ENCODE measurements at regions not wholly inside any gene's neighbourhood (a gene's known extent, or its start where the extent isn't known, plus 50 kb on each side); places are given as distances from the start of the nearest gene placed in this dataset.

DNA sequence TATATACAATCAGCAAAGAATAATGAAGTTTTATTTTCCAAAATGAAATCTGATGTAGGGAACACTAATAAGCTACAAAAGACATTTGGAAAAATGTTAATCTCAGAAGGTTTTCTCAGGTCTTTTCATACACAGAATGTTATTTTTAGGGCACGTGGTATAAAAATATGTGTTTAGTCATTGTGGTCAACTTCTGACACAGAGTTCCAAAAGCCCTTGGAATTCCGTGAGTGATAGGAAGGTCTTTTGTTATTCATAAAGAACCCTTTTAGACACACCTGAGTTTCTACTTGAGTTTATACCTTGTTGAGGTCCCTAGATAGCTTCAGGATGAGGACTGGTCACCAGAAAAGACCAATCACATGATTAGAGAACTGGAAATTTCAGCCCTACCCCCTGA, 277.6 kb upstream of the NCAM2 start:
- Histone ChIP-seq H3K4me3 (no peak overlapping the region), H3K36me3 (no peaks in the 10 kb centered on the region), H3K27ac (no peak overlapping the region), H3K4me1 (no peaks in the 10 kb centered on the region), H3K9me3 (peaks cover 0 to 6% (median 0%) of the 10 kb centered on the region in 3 donors), H3K27me3 (no peaks in the 10 kb centered on the region)
- ATAC-seq = no peak
- WGBS, 2 donors (ENCODE audit: low coverage in 1 of 2) = 75 to 76% methylated on average over 2 of the region's 2 CpGs
- TF ChIP-seq, protein P1, sequence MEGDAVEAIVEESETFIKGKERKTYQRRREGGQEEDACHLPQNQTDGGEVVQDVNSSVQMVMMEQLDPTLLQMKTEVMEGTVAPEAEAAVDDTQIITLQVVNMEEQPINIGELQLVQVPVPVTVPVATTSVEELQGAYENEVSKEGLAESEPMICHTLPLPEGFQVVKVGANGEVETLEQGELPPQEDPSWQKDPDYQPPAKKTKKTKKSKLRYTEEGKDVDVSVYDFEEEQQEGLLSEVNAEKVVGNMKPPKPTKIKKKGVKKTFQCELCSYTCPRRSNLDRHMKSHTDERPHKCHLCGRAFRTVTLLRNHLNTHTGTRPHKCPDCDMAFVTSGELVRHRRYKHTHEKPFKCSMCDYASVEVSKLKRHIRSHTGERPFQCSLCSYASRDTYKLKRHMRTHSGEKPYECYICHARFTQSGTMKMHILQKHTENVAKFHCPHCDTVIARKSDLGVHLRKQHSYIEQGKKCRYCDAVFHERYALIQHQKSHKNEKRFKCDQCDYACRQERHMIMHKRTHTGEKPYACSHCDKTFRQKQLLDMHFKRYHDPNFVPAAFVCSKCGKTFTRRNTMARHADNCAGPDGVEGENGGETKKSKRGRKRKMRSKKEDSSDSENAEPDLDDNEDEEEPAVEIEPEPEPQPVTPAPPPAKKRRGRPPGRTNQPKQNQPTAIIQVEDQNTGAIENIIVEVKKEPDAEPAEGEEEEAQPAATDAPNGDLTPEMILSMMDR (IDR thresholded peaks at IDR 0.05) = no peak
- TF ChIP-seq POLR2A (IDR thresholded peaks at IDR 0.05) = no peak
- TF ChIP-seq EP300 (IDR thresholded peaks at IDR 0.05) = no peak
- no peak for TF ChIP-seq POLR2AphosphoS5 (IDR thresholded peaks at IDR 0.05)

DNA sequence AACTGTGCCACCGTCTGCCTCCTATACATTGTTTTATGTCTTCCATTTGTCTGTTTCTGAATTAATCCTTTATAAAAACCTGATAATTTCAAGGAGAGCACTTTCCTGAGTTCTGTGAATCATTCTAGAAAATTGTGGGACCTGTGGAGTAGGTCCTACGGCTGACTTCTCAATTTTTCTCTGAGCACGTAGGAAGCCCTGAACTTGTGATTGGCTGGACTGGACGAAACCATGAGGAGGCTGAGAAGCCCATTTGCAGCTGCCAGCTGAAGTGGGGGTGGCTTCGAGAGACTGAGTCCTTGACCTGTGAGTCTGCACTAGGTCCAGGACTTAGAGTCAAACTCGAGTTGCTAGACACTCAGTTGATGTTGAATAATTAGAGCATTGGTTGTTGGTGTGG, 277.1 kb upstream of the NCAM2 start:
- Histone ChIP-seq H3K4me3 (no peak overlapping the region), H3K36me3 (no peaks in the 10 kb centered on the region), H3K4me1 (no peaks in the 10 kb centered on the region), H3K27me3 (no peaks in the 10 kb centered on the region), H3K9me3 (peaks cover 0 to 6% (median 0%) of the 10 kb centered on the region in 3 donors), H3K27ac (no peak overlapping the region)
- no peak for ATAC-seq
- TF ChIP-seq, protein P1 (IDR thresholded peaks at IDR 0.05) = no peak
- TF ChIP-seq POLR2A (IDR thresholded peaks at IDR 0.05) (no peak), EP300 (IDR thresholded peaks at IDR 0.05) (no peak), POLR2AphosphoS5 (IDR thresholded peaks at IDR 0.05) (no peak)
- 90 to 96% methylated on average over 2 to 5 of the region's 6 CpGs for WGBS, 2 donors (ENCODE audit: low coverage in 1 of 2)

DNA sequence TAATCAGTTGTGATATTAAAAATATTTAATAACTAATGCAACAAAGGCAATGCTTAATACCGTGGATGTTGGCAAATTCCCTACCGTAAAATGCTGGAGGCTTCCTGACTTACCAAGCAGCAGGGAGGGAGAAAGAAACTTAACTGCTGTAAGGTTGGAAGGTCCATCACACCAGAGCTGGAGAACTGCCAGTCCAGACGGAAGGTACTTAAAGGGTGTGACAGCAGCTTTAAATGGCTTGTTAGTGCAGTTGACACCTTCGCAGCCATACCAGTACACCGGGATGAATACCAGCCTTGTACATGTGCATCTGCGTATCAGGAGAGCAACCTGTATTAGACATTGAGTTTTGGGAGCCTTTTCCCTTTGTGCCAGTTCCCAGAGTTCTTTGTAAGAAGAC, 269.5 kb upstream of the NCAM2 start:
- 87 to 88% methylated on average over 4 to 6 of the region's 6 CpGs for whole genome bisulfite sequencing, 2 donors (ENCODE audit: low coverage in 1 of 2)
- no peaks in the 10 kb centered on the region for H3K4me1 ChIP-seq
- no peak overlapping the region for H3K27ac ChIP-seq
- no peaks in the 10 kb centered on the region for H3K36me3 ChIP-seq
- TF ChIP-seq POLR2A (IDR thresholded peaks at IDR 0.05) (no peak), EP300 (IDR thresholded peaks at IDR 0.05) (no peak), POLR2AphosphoS5 (IDR thresholded peaks at IDR 0.05) (no peak)
- TF ChIP-seq, protein P1 (IDR thresholded peaks at IDR 0.05) = no peak
- H3K27me3 ChIP-seq = no peaks in the 10 kb centered on the region
- H3K9me3 ChIP-seq = no peaks in the 10 kb centered on the region
- no peak for ATAC-seq
- H3K4me3 ChIP-seq = no peak overlapping the region

DNA sequence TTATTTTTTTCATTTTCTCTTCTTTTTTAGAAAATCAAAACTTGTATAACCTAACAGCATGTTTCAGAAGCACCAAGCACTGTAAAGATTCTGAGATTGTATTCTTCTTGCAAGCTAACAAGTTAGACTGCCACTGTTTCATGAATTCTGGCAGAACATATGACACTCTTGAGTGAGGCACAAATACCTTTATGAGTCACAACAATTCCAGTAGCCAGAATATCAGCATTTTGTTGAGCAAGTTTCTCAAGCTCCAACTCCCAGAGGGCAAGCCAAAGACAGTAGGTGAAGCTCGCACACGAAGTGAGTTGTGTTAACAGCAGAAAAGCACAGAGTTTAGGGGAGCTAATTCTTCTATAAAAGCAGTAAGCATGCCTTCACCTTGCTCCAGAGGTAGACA, 268.8 kb upstream of the NCAM2 start:
- no peak overlapping the region for H3K27ac ChIP-seq
- no peaks in the 10 kb centered on the region for H3K4me1 ChIP-seq
- H3K4me3 ChIP-seq = no peak overlapping the region
- WGBS, 2 donors (ENCODE audit: low coverage in 1 of 2) = 89 to 100% methylated on average over 1 to 2 of the region's 2 CpGs
- no peak for ATAC-seq
- no peaks in the 10 kb centered on the region for H3K9me3 ChIP-seq
- TF ChIP-seq POLR2AphosphoS5 (IDR thresholded peaks at IDR 0.05) (no peak), POLR2A (IDR thresholded peaks at IDR 0.05) (no peak), EP300 (IDR thresholded peaks at IDR 0.05) (no peak)
- TF ChIP-seq, protein P1 (IDR thresholded peaks at IDR 0.05) = no peak
- no peaks in the 10 kb centered on the region for H3K36me3 ChIP-seq
- H3K27me3 ChIP-seq = no peaks in the 10 kb centered on the region

DNA sequence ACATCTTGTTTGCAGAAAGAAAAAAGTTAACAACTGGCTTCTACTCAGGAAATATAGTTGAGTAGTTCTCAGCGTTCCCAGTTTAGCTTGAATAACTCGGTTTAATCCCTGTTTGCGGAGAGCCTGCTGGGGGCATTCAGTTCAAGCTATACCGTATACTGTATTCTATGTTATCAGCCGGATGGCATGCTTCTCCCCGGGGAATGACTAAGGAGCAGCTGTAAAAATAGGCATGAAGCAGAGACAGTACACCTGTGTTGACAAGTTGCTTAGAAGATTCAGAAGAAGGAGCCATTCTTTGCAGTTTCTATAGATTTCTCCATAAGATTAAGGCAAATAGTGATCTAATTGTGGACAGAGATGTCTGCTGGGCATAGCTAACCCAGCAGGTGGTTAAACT, 267.8 kb upstream of the NCAM2 start:
- Histone ChIP-seq H3K4me3 (no peak overlapping the region), H3K9me3 (no peaks in the 10 kb centered on the region), H3K27me3 (no peaks in the 10 kb centered on the region), H3K4me1 (no peaks in the 10 kb centered on the region), H3K36me3 (no peaks in the 10 kb centered on the region), H3K27ac (no peak overlapping the region)
- TF ChIP-seq, protein P1 (IDR thresholded peaks at IDR 0.05) = no peak
- TF ChIP-seq POLR2AphosphoS5 (IDR thresholded peaks at IDR 0.05) = no peak
- no peak for TF ChIP-seq POLR2A (IDR thresholded peaks at IDR 0.05)
- TF ChIP-seq EP300 (IDR thresholded peaks at IDR 0.05) = no peak
- ATAC-seq = no peak
- 60 to 93% methylated on average over 1 to 6 of the region's 6 CpGs for WGBS, 2 donors (ENCODE audit: low coverage in 1 of 2)

Measured in gastroesophageal sphincter (tissue), 4 donors.